ENCODE measurements at regions not wholly inside any gene's neighbourhood (a gene's known extent, or its start where the extent isn't known, plus 50 kb on each side); places are given as distances from the start of the nearest gene placed in this dataset.
"Not testable (repeated sequence)": the region's sequence is repeated elsewhere in the genome, so short reads cannot be mapped to it uniquely, and the experiment has no call there.

GRCh38 chr14:48140804-48141203 is 465.4 kb upstream of the MDGA2 start:
- no peak for DNase-seq

GRCh38 chr14:48129472-48129871 is 454.1 kb upstream of the MDGA2 start:
- no peak for DNase-seq

GRCh38 chr14:48127674-48128073 is 452.3 kb upstream of the MDGA2 start:
- no peak for DNase-seq

- DNase-seq, result no peak
Measured at GRCh38 chr14:48125654-48126053, 450.2 kb upstream of the MDGA2 start.

- DNase-seq, result no peak
Measured at GRCh38 chr14:48113713-48114112, 438.3 kb upstream of the MDGA2 start.

- DNase-seq, result no peak
Measured at GRCh38 chr14:48111151-48111550, 435.7 kb upstream of the MDGA2 start.

GRCh38 chr14:48107646-48108045 is 432.2 kb upstream of the MDGA2 start:
- no peak for DNase-seq

- no peak for DNase-seq
Measured at GRCh38 chr14:48096897-48097296, 421.5 kb upstream of the MDGA2 start.

GRCh38 chr14:48086516-48086915 is 411.1 kb upstream of the MDGA2 start:
- no peak for DNase-seq

- DNase-seq, result no peak
Measured at GRCh38 chr14:48075487-48075886, 400.1 kb upstream of the MDGA2 start.

GRCh38 chr14:48052973-48053372 is 377.6 kb upstream of the MDGA2 start:
- DNase-seq, result no peak

- DNase-seq, result no peak
Measured at GRCh38 chr14:48035836-48036235, 360.4 kb upstream of the MDGA2 start.

- no peak for DNase-seq
Measured at GRCh38 chr14:48027115-48027514, 351.7 kb upstream of the MDGA2 start.

- no peak for DNase-seq
Measured at GRCh38 chr14:48023881-48024280, 348.5 kb upstream of the MDGA2 start.

- not testable (repeated sequence) for DNase-seq
Measured at GRCh38 chr14:48011484-48011883, 336.1 kb upstream of the MDGA2 start.

GRCh38 chr14:48008646-48009045 is 333.2 kb upstream of the MDGA2 start:
- no peak for DNase-seq

GRCh38 chr14:48005986-48006385 is 330.6 kb upstream of the MDGA2 start:
- no peak for DNase-seq

- no peak for DNase-seq
Measured at GRCh38 chr14:47993883-47994282, 318.5 kb upstream of the MDGA2 start.

- no peak for DNase-seq
Measured at GRCh38 chr14:47988175-47988574, 312.8 kb upstream of the MDGA2 start.

GRCh38 chr14:47978871-47979270 is 303.5 kb upstream of the MDGA2 start:
- DNase-seq, result no peak

- no peak for DNase-seq
Measured at GRCh38 chr14:47976139-47976538, 300.7 kb upstream of the MDGA2 start.

- DNase-seq, result no peak
Measured at GRCh38 chr14:47966076-47966810, 290.8 kb upstream of the MDGA2 start.

- no peak for DNase-seq
Measured at GRCh38 chr14:47961634-47962033, 286.2 kb upstream of the MDGA2 start.

GRCh38 chr14:47959740-47960139 is 284.3 kb upstream of the MDGA2 start:
- DNase-seq, result no peak

GRCh38 chr14:47949006-47949405 is 273.6 kb upstream of the MDGA2 start:
- no peak for DNase-seq

Data from CD4-positive, alpha-beta T cell treated with Interferon alpha-2 for 1 hour (primary cell).